H1 (cell line): ENCODE measurements at regions not wholly inside any gene's neighbourhood (a gene's known extent, or its start where the extent isn't known, plus 50 kb on each side); places are given as distances from the start of the nearest gene placed in this dataset.

ENCODE experiments used
- CTCF ChIA-PET: fragments of 300-600 bp; sonication (Branson Sonifier 250); formaldehyde crosslinking; loops from one replicate; lab custom pipeline; 2021; ENCODE audit not compliant: partially characterized antibody; lab: Charles Lee
- POLR2A ChIA-PET: fragments of 300-600 bp; sonication (Branson Sonifier 250); formaldehyde crosslinking; loops from one replicate; lab custom pipeline; 2021; ENCODE audit warnings: inconsistent platforms; ENCODE audit not compliant: partially characterized antibody; lab: Charles Lee
- DNase-seq, 2 experiments: peaks; one replicate each; pipeline versions ENCODE4 v3.0.0 to v3.0.0-alpha.2; 2010 to 2022; ENCODE audit warnings: low spot score in 2 of 2, low read depth in 1 of 2, mixed read lengths in 1 of 2
- FAIRE-seq: peaks from 2 replicates; lab custom pipeline; 2011; peaks lifted over from hg19 to GRCh38; lab: Jason Lieb, UNC
- H2AFZ ChIP-seq: 2 replicates; pipeline ENCODE4 v1.8.1; 2012; ENCODE audit warnings: low read length, inconsistent platforms
- H2AK5ac ChIP-seq: 2 replicates; pipeline ENCODE4 v1.6.1; 2013; ENCODE audit warnings: low read depth, low read length
- H2BK120ac ChIP-seq: replicated peaks from 2 replicates; pipeline ENCODE3; 2013; ENCODE audit warnings: low read depth, low read length, inconsistent platforms
- H2BK12ac ChIP-seq: 2 replicates; pipeline ENCODE4 v1.6.1; 2013; ENCODE audit warnings: low read depth, low read length
- H2BK15ac ChIP-seq: 2 replicates; pipeline ENCODE4 v1.6.1; 2013; ENCODE audit warnings: low read length
- H2BK20ac ChIP-seq: 2 replicates; pipeline ENCODE4 v1.6.1; 2013; ENCODE audit warnings: low read length
- H2BK5ac ChIP-seq: 2 replicates; pipeline ENCODE4 v1.6.1; 2013; ENCODE audit warnings: low read depth, low read length
- H3K14ac ChIP-seq: 2 replicates; pipeline ENCODE4 v1.6.1; 2013; ENCODE audit warnings: inconsistent platforms; ENCODE audit not compliant: insufficient read length
- H3K18ac ChIP-seq: 2 replicates; pipeline ENCODE4 v1.6.1; 2013; ENCODE audit warnings: low read length; ENCODE audit errors: extremely low read depth
- H3K23ac ChIP-seq: 2 replicates; pipeline ENCODE4 v1.6.1; 2013; ENCODE audit warnings: inconsistent platforms; ENCODE audit not compliant: insufficient read length
- H3K23me2 ChIP-seq: 2 replicates; pipeline ENCODE4 v1.6.1; 2013; ENCODE audit warnings: low read depth, low read length
- H3K27ac ChIP-seq: 2 replicates; pipeline ENCODE4 v1.6.1; 2011; ENCODE audit warnings: low read depth, low read length, inconsistent platforms
- H3K27me3 ChIP-seq, 4 experiments: replicated peaks in 1 of 4; 1 replicate in 1 of 4; 2 replicates in 3 of 4; pipeline versions ENCODE4 v1.6.1 to v1.8.1; 2011 to 2013; ENCODE audit warnings: low read length in 3 of 4, mild to moderate bottlenecking in 3 of 4, inconsistent platforms in 2 of 4, mixed read lengths in 2 of 4, moderate library complexity in 1 of 4; ENCODE audit not compliant: control insufficient read depth in 3 of 4, insufficient read depth in 3 of 4; ENCODE audit errors: extremely low read depth in 1 of 4
- H3K36me3 ChIP-seq, 4 experiments: 2 replicates each; pipeline versions ENCODE4 v1.6.1 to v1.8.1; 2011 to 2013; ENCODE audit warnings: mild to moderate bottlenecking in 4 of 4, low read length in 3 of 4, moderate library complexity in 2 of 4, control low read depth in 1 of 4, inconsistent platforms in 1 of 4; ENCODE audit not compliant: insufficient read depth in 4 of 4, control insufficient read depth in 2 of 4
- H3K4ac ChIP-seq: replicated peaks from 2 replicates; pipeline ENCODE3; 2013; ENCODE audit warnings: low read length, low read depth, mixed read lengths, inconsistent platforms; ENCODE audit not compliant: insufficient read length
- H3K4me1 ChIP-seq, 4 experiments: replicated peaks in 1 of 4; 1 replicate in 1 of 4; 2 replicates in 3 of 4; pipeline versions ENCODE4 v1.6.1 to v1.8.1; 2011 to 2013; ENCODE audit warnings: low read length in 3 of 4, inconsistent platforms in 2 of 4, mixed read lengths in 1 of 4; ENCODE audit not compliant: insufficient read depth in 4 of 4, control insufficient read depth in 3 of 4
- H3K4me2 ChIP-seq, 2 experiments: 2 replicates each; pipeline versions ENCODE4 v1.6.1 to v1.8.1; 2011 to 2013; ENCODE audit warnings: low read depth in 2 of 2, low read length in 2 of 2, control low read depth in 1 of 2, inconsistent platforms in 1 of 2, mild to moderate bottlenecking in 1 of 2; ENCODE audit not compliant: insufficient read depth in 1 of 2
- H3K4me3 ChIP-seq, 4 experiments: fragments of 200-600, 300-600 bp in 1 of 4; sonication (generic), shearing (Covaris generic), sonication (Bioruptor Twin) in 1 of 4; 2 replicates each; pipeline versions ENCODE4 v1.5.1 to v1.8.1; 2011 to 2016; ENCODE audit warnings: low read length in 4 of 4, low read depth in 3 of 4, control low read depth in 2 of 4, inconsistent platforms in 2 of 4, mild to moderate bottlenecking in 2 of 4, mixed read lengths in 1 of 4, moderate library complexity in 1 of 4; ENCODE audit not compliant: insufficient read depth in 2 of 4; ENCODE audit errors: extremely low read depth in 1 of 4
- H3K56ac ChIP-seq: replicated peaks from 2 replicates; pipeline ENCODE3; 2013; ENCODE audit warnings: low read depth, mild to moderate bottlenecking, mixed read lengths, low read length, inconsistent platforms; ENCODE audit not compliant: insufficient read length
- H3K79me1 ChIP-seq: 2 replicates; pipeline ENCODE4 v1.6.1; 2013; ENCODE audit warnings: low read depth, low read length, control low read depth
- H3K79me2 ChIP-seq, 2 experiments: 2 replicates each; pipeline versions ENCODE4 v1.6.1 to v1.8.1; 2012 to 2013; ENCODE audit warnings: low read length in 2 of 2, mild to moderate bottlenecking in 2 of 2, inconsistent platforms in 1 of 2; ENCODE audit not compliant: insufficient read depth in 2 of 2, control insufficient read depth in 1 of 2
- H3K9ac ChIP-seq, 4 experiments: replicated peaks in 1 of 4; 1 replicate in 1 of 4; 2 replicates in 3 of 4; pipeline versions ENCODE4 v1.6.1 to v1.8.1; 2011 to 2013; ENCODE audit warnings: low read depth in 3 of 4, low read length in 3 of 4, control low read depth in 2 of 4, mild to moderate bottlenecking in 2 of 4, moderate library complexity in 2 of 4, inconsistent platforms in 1 of 4; ENCODE audit errors: extremely low read depth in 1 of 4
- H3K9me3 ChIP-seq, 2 experiments: 2 replicates each; pipeline versions ENCODE4 v1.6.1 to v1.8.1; 2012 to 2013; ENCODE audit warnings: mild to moderate bottlenecking in 2 of 2, moderate library complexity in 2 of 2, control low read depth in 1 of 2, inconsistent platforms in 1 of 2, low read depth in 1 of 2, low read length in 1 of 2, mixed read lengths in 1 of 2; ENCODE audit not compliant: insufficient read depth in 2 of 2
- H4K20me1 ChIP-seq, 2 experiments: replicated peaks in 1 of 2; 2 replicates each; pipeline versions ENCODE3 to v1.8.1; 2011 to 2013; ENCODE audit warnings: inconsistent platforms in 2 of 2, low read length in 2 of 2, mild to moderate bottlenecking in 1 of 2; ENCODE audit not compliant: insufficient read depth in 2 of 2, control insufficient read depth in 1 of 2
- H4K5ac ChIP-seq: 2 replicates; pipeline ENCODE4 v1.6.1; 2013; ENCODE audit warnings: low read length, low read depth, mixed read lengths, inconsistent platforms; ENCODE audit not compliant: insufficient read length
- H4K8ac ChIP-seq: 2 replicates; pipeline ENCODE4 v1.8.0; 2013; ENCODE audit warnings: mild to moderate bottlenecking, moderate library complexity, low read length, inconsistent platforms; ENCODE audit not compliant: insufficient read depth; ENCODE audit errors: extremely low read depth
- H4K91ac ChIP-seq: replicated peaks from 2 replicates; pipeline ENCODE3; 2013; ENCODE audit warnings: low read length, mixed read lengths, inconsistent platforms; ENCODE audit not compliant: insufficient read length
- JUN ChIP-seq: IDR thresholded peaks from 2 replicates; pipeline ENCODE4 v1.6.1; 2011; ENCODE audit warnings: low read depth, mild to moderate bottlenecking, improper control_type of control experiment, low read length
- RBBP5 ChIP-seq: IDR thresholded peaks from 2 replicates; pipeline ENCODE4 v1.7.1; 2012; ENCODE audit warnings: low read depth, mild to moderate bottlenecking, inconsistent platforms, low read length, moderate library complexity, borderline replicate concordance
- SP4 ChIP-seq: IDR thresholded peaks from 2 replicates; pipeline ENCODE4 v1.6.1; 2012; ENCODE audit warnings: low read length, inconsistent platforms
- TAF7 ChIP-seq: optimal IDR thresholded peaks from 2 replicates; pipeline ENCODE3; 2011; ENCODE audit warnings: low read depth, mild to moderate bottlenecking, inconsistent platforms, low read length, moderate library complexity, borderline replicate concordance
- TBP ChIP-seq: IDR thresholded peaks from 2 replicates; pipeline ENCODE4 v1.6.1; 2011; ENCODE audit warnings: low read depth, low read length, improper control_type of control experiment
- WGBS, 2 experiments: shearing (Covaris generic) in 1 of 2; methylation state at CpG; one replicate each; pipeline versions ENCODE4 v1.1.6 to v1.1.7; 2013 to 2015; ENCODE audit warnings: low lambda C conversion rate in 2 of 2, mixed read lengths in 2 of 2, inconsistent platforms in 1 of 2, low coverage in 1 of 2, missing lambda C conversion rate in 1 of 2; ENCODE audit not compliant: insufficient replicate concordance in 2 of 2, insufficient coverage in 1 of 2, insufficient read length in 1 of 2; ENCODE audit errors: extremely low coverage in 1 of 2, missing lambda C conversion rate in 1 of 2; 5-methylcytosine and 5-hydroxymethylcytosine counted together
- TF ChIP-seq, protein P1 (sequence below): IDR thresholded peaks from 2 replicates; pipeline ENCODE4 v1.6.1; 2012; ENCODE audit warnings: inconsistent platforms
- TF ChIP-seq, protein P2 (sequence below): IDR thresholded peaks from 2 replicates; pipeline ENCODE4 v1.6.1; 2011; ENCODE audit warnings: low read length, improper control_type of control experiment

DNA sequence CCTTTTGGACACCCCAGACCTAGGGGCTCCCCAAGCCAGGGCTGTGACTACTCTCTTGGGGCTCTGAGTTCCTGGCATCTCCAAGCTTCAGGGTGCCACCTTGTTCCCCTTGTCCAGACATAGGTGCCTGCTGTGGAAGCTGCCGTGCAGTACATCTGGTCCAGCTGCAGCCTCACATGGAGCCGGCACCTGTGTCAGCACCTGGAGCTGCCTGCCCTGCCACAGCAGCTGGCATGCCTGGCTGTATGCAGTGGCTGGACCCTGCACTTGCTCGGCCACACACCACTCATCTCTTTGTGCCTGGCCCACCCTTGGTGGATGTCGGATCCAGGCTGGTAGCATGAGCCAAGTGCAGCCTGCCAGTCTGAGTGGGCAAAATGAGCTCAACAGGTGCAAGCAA is 775.8 kb downstream of the CDH11 start:
- H2BK20ac ChIP-seq, result no peak overlapping the region

More for the DNA sequence above, 775.8 kb downstream of the CDH11 start:
- Histone ChIP-seq H2BK5ac (no peak overlapping the region), H3K9ac (no peak overlapping the region), H3K4me3 (no peak overlapping the region), H3K14ac (no peak overlapping the region), H3K23me2 (peaks cover 3% of the 10 kb centered on the region; the same call in 1 of the 2 replicates), H3K79me2 (no peaks in the 10 kb centered on the region), H4K91ac (no peak overlapping the region), H3K27ac (no peak overlapping the region), H2BK120ac (no peak overlapping the region), H3K9me3 (peaks cover 0 to 9% of the 10 kb centered on the region in 2 experiments; a peak in 1 of 4 replicates), H3K23ac (no peak overlapping the region), H2AK5ac (no peak overlapping the region), H3K27me3 (no peaks in the 10 kb centered on the region), H2BK12ac (no peak overlapping the region), H4K8ac (no peak overlapping the region; the same call in 1 of the 2 replicates), H3K4ac (no peak overlapping the region), H3K56ac (no peak overlapping the region), H3K18ac (no peak overlapping the region), H2BK15ac (no peak overlapping the region), H3K79me1 (no peaks in the 10 kb centered on the region), H3K36me3 (no peaks in the 10 kb centered on the region), H3K4me1 (no peaks in the 10 kb centered on the region), H3K4me2 (no peak overlapping the region), H4K20me1 (no peaks in the 10 kb centered on the region), H4K5ac (no peak overlapping the region), H2AFZ (no peak overlapping the region)
- no peak for FAIRE-seq
- 95% methylated on average over 4 of the region's 4 CpGs; no CpG with 5 or more reads in 1 of the 2 experiments for WGBS, 2 experiments
- ChIA-PET CTCF (no interaction called here), POLR2A (no interaction called here)
- TF ChIP-seq SP4, result no peak
- TF ChIP-seq, protein P1, sequence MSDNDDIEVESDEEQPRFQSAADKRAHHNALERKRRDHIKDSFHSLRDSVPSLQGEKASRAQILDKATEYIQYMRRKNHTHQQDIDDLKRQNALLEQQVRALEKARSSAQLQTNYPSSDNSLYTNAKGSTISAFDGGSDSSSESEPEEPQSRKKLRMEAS, result no peak
- TF ChIP-seq, protein P2, sequence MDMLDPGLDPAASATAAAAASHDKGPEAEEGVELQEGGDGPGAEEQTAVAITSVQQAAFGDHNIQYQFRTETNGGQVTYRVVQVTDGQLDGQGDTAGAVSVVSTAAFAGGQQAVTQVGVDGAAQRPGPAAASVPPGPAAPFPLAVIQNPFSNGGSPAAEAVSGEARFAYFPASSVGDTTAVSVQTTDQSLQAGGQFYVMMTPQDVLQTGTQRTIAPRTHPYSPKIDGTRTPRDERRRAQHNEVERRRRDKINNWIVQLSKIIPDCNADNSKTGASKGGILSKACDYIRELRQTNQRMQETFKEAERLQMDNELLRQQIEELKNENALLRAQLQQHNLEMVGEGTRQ, result no peak
- TF ChIP-seq TAF7, result no peak
- TF ChIP-seq RBBP5, result no peak
- no peak for TF ChIP-seq JUN
- no peak for TF ChIP-seq TBP
- no peak for DNase-seq
